GM10266 (cell line): ENCODE measurements at regions not wholly inside any gene's neighbourhood (a gene's known extent, or its start where the extent isn't known, plus 50 kb on each side); places are given as distances from the start of the nearest gene placed in this dataset.

Experiments used
- DNase-seq: peaks from one replicate; pipeline ENCODE4 v3.0.0; 2012; ENCODE audit errors: extremely low spot score
- CTCF ChIP-seq: IDR thresholded peaks from 2 replicates; pipeline ENCODE4 v1.5.1; 2012; ENCODE audit warnings: mild to moderate bottlenecking, low read depth; ENCODE audit not compliant: control insufficient read depth, insufficient read depth; ENCODE audit errors: missing control alignments

GRCh38 chr18:38944446-38945024 is 1378.9 kb upstream of the CELF4 start:
- DNase-seq: no peak
- TF ChIP-seq CTCF: no peak

GRCh38 chr18:38941711-38942561 is 1376.3 kb upstream of the CELF4 start:
- DNase-seq: no peak
- TF ChIP-seq CTCF: no peak

- TF ChIP-seq CTCF: no peak
- peak; percentile 62 for DNase-seq
These were observed 1375.4 kb upstream of the CELF4 start for GRCh38 chr18:38940863-38941531.

- DNase-seq: no peak
- TF ChIP-seq CTCF: no peak
These were observed 1374.9 kb upstream of the CELF4 start for GRCh38 chr18:38940475-38940862.

GRCh38 chr18:38933910-38934510 is 1368.4 kb upstream of the CELF4 start:
- no peak for TF ChIP-seq CTCF
- no peak for DNase-seq

- DNase-seq: no peak
- TF ChIP-seq CTCF: no peak
These were observed 1367.7 kb upstream of the CELF4 start for GRCh38 chr18:38933322-38933721.

GRCh38 chr18:38932752-38933151 is 1367.2 kb upstream of the CELF4 start:
- DNase-seq: no peak
- TF ChIP-seq CTCF: no peak
